ENCODE measurements at regions not wholly inside any gene's neighbourhood (a gene's known extent, or its start where the extent isn't known, plus 50 kb on each side); places are given as distances from the start of the nearest gene placed in this dataset.
A peak's percentile ranks its signal among the peaks of the same experiment; 100 is the strongest.

DNA sequence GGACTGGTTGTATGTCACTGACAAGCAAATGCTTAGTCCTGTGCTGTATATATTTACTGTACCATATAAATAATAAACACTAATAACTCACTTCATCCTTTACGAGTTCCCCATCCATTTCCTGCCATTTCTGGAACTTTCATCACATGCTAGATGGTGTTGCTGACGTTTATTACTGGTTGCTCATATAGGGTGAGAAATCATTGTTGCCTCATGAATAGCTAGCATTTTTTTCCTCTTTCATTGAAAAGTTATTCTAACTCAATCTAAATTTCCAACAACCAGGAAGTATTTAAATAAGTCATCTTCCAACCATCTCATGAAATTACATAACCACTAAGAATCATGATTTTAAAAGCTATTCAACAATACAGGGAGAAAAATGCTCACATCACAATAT is 88.6 kb upstream of the RCN1 start:
- no peak for DNase-seq (ENCODE audit: low spot score)

- no peak for DNase-seq (ENCODE audit: low spot score)
Observed at GRCh38 chr11:31997955-31998354, 92.9 kb upstream of the RCN1 start.

- no peak for DNase-seq (ENCODE audit: low spot score)
Observed at GRCh38 chr11:31996159-31996881, 94.6 kb upstream of the RCN1 start.

- DNase-seq (ENCODE audit: low spot score) = no peak
Observed at GRCh38 chr11:31995525-31996094, 95.3 kb upstream of the RCN1 start.

GRCh38 chr11:31995032-31995431 is 95.8 kb upstream of the RCN1 start:
- DNase-seq (ENCODE audit: low spot score) = no peak

GRCh38 chr11:31987118-31988005 is 103.5 kb upstream of the RCN1 start:
- no peak for DNase-seq (ENCODE audit: low spot score)

DNA sequence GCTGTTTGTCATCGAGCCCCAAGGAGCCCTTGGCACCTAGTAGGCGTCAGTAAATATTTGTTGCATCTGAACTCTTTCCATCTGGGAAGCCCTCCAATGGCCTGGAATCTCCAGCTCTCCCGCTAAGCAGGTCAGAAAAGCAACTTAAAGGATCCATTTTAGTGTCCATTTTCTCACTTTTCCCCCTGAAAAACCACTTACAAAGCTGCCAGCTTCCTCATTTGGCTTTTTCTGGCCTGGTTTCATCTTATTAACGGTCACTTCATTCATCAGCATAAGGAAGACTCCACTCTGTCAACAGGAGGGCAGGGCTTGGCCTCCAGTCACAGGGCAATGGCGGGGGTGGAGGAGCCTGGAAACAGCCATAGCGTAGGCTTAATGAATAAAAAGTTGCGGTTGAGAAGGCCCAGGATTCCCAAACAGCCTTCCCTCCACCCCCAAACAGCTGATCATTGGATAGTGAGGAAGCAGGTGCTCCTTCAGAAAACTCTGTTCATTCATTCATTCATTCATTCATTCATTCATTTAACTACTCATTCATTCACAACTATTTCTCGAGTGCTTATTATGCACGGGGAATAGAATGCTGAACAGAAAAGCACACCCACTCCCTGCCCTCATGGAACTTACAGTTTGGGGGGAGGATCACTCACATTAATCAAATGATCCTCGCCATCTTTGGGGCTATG is 104.5 kb upstream of the RCN1 start:
- DNase-seq (ENCODE audit: low spot score) = no peak

GRCh38 chr11:31981457-31981856 is 109.4 kb upstream of the RCN1 start:
- no peak for DNase-seq (ENCODE audit: low spot score)

DNA sequence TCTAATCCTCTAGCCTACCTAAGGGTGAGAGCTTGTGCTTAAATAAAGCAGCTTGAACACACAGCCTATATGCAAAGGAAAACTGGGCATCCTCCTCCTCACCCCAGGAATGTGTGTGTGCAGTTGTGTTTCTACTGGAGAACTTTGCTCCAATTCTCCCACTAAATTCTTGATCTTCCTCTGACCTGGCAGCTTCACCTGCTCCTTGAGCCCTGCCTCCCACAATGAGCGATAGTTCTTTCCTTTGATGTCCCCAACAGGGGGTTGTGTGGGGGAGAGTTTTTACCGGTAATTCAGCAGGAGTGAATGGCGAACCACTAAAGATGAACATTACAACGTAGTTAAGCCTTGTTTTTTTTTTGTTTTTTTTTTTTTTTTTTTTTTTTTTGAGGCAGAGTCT is 113.5 kb upstream of the RCN1 start:
- DNase-seq (ENCODE audit: low spot score) = no peak

- DNase-seq (ENCODE audit: low spot score) = no peak
Observed at GRCh38 chr11:31974366-31975136, 116.3 kb upstream of the RCN1 start.

DNA sequence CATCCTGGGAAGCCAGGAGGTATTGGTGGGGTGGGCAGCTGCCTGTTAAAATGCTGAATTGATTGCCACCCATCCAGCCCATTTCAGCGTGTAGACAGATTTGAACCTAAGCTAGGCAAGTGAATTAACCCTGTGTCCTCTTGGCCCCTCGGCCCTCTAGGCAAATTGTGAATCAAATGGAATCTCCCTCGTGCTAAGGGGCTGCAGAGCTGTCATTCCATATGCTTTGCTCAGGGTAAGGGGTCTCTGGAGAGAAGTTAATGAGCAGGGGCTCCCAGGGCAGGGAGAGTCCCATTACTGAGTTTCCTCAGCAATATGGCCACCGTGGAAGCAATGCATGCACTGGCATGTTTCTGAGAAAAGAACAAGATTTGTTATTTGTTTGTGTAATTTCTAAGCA is 117.7 kb upstream of the RCN1 start:
- DNase-seq (ENCODE audit: low spot score) = no peak

- no peak for DNase-seq (ENCODE audit: low spot score)
Observed at GRCh38 chr11:31972623-31973022, 118.3 kb upstream of the RCN1 start.

DNA sequence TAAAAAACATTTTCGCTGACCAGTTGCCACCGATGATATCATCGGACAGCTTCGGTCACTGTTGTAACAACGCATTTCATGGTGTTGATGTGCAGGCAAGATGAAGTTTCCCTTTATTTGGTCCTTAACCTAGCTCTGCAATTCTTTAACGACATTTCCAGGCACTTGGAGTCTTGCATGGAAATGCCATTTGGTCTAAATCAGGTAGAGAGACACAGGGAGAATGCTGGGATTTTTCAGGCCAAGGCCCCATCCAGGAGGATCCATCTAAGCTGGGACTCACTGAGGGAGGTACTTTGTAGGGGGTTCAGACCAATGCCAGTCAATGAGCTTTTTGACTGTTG is 121.5 kb upstream of the RCN1 start:
- no peak for DNase-seq (ENCODE audit: low spot score)

- peak; percentile 90 for DNase-seq (ENCODE audit: low spot score)
Observed at GRCh38 chr11:31968461-31969358, 122.2 kb upstream of the RCN1 start.

DNA sequence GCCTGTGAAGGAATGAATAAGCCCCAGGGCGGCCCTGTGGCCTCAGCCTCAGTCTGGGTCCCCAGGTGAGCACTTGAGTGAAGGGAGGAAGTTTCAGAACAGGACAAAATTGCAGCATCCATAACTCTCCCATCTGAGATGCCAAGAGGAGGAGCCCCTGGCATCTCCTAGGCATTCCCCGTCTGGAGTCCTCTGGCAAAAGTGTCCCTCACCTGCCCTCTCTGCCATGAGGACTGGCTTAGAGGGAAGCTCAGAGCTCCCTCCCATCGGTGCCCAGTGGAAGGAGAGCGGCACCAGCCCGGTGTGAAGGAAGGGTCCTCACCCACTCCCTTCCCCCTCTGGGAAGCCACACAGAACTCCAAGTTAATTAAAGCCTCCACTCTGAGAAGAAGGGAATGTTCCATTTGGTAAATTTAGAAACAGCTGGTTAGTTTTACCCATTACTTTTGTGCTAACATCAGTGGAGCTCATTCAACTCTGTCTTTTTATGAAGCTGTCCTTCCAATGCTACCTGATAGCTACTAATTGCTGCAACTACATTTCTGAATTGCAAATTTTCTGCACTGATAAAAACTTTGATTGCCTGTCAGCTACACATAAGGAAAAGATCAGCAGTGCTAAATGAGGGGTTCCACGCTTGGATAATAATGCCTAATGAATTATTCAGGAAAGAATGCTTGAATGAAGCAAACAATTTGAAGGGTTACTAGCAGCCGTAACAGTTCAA is 123.3 kb upstream of the RCN1 start:
- no peak for DNase-seq (ENCODE audit: low spot score)

DNA sequence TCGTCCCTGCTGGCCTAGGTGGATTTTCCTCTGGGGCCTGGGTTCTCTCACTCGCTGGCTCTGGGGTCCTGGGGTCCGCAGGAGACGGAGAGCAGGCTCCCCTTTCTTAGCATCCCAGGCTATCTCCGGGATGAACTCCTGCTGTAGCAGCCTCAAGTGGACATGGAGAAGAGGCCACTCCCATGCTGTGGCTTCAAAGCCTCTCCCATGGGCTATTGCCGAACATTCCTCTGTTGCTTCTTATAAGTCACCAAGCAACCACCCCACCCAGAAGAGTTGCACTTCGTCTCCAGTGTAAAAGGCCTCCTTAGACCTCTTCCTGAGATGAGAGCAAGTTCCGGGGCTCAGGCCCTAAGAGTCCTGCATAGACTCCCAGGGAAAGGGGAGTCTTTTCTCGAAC is 124.0 kb upstream of the RCN1 start:
- DNase-seq (ENCODE audit: low spot score) = no peak

DNA sequence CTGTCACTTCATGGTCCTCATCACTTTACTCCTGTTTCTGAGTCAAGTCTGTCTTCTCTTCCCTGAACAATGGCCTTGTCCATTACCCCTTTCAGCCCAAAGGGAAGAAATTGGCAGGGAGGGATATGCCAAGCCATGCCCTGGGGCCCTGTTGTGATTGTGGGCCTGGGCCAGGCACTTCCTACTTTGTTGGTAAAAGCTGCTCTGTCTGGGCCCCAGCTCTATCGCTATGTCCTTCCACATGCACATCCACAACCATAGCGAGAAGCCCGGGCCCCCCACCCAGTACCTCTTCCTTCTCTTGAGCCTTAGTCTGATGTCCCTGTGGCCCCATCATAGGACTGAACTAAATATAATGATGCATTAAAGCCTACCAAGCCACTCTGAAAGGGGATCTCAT is 126.7 kb upstream of the RCN1 start:
- DNase-seq (ENCODE audit: low spot score) = no peak

- DNase-seq (ENCODE audit: low spot score) = no peak
Observed at GRCh38 chr11:31960126-31960525, 130.7 kb upstream of the RCN1 start.

DNA sequence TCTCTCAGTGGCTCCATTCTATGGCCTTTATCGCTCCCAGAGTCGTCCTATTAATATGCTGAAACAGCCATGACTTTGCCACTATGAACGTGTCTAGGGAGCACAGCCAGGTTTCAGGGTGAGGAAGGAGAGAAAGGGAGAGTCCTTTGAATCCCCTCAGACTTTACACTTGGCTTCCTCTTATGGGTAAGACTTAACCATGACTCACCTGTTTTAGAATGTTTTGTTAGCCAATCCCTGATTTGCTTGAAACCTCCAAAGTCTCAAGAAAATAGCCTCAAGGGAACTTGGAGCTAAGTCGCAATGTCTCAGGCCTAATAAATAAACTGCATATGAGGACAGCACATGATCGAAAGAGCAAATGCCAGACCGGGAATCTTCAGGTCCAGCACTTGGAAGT is 131.2 kb upstream of the RCN1 start:
- peak; percentile 23 for DNase-seq (ENCODE audit: low spot score)
